ENCODE measurements at regions not wholly inside any gene's neighbourhood (a gene's known extent, or its start where the extent isn't known, plus 50 kb on each side); places are given as distances from the start of the nearest gene placed in this dataset.

GRCh38 chr17:77001487-77001886 is 133.3 kb downstream of the MGAT5B start:
- no peak for TF ChIP-seq CTCF (IDR thresholded peaks at IDR 0.05; ENCODE audit: low read depth, low read length, missing control alignments)
- no peak overlapping the region for H3K4me3 ChIP-seq (replicated peaks; ENCODE audit: low read depth, low read length)
- no peak for DNase-seq (ENCODE audit: extremely low read depth, low read depth)

GRCh38 chr17:77002103-77003045 is 134.2 kb downstream of the MGAT5B start:
- no peak overlapping the region for H3K4me3 ChIP-seq (replicated peaks; ENCODE audit: low read depth, low read length)
- peak; percentile 11 for DNase-seq (ENCODE audit: extremely low read depth, low read depth)
- TF ChIP-seq CTCF (IDR thresholded peaks at IDR 0.05; ENCODE audit: low read depth, low read length, missing control alignments): no peak

- no peak for TF ChIP-seq CTCF (IDR thresholded peaks at IDR 0.05; ENCODE audit: low read depth, low read length, missing control alignments)
- no peak overlapping the region for H3K4me3 ChIP-seq (replicated peaks; ENCODE audit: low read depth, low read length)
- no peak for DNase-seq (ENCODE audit: extremely low read depth, low read depth)
Measured at GRCh38 chr17:77003699-77004098, 135.5 kb downstream of the MGAT5B start.

GRCh38 chr17:77006971-77007649 is 133.7 kb upstream of the SEC14L1 start:
- no peak for TF ChIP-seq CTCF (IDR thresholded peaks at IDR 0.05; ENCODE audit: low read depth, low read length, missing control alignments)
- no peak for DNase-seq (ENCODE audit: extremely low read depth, low read depth)
- H3K4me3 ChIP-seq (replicated peaks; ENCODE audit: low read depth, low read length): no peak overlapping the region

GRCh38 chr17:77009877-77010276 is 130.9 kb upstream of the SEC14L1 start:
- no peak for TF ChIP-seq CTCF (IDR thresholded peaks at IDR 0.05; ENCODE audit: low read depth, low read length, missing control alignments)
- no peak for DNase-seq (ENCODE audit: extremely low read depth, low read depth)
- no peak overlapping the region for H3K4me3 ChIP-seq (replicated peaks; ENCODE audit: low read depth, low read length)

- DNase-seq (ENCODE audit: extremely low read depth, low read depth): no peak
- TF ChIP-seq CTCF (IDR thresholded peaks at IDR 0.05; ENCODE audit: low read depth, low read length, missing control alignments): no peak
- H3K4me3 ChIP-seq (replicated peaks; ENCODE audit: low read depth, low read length): no peak overlapping the region
Measured at GRCh38 chr17:77010667-77011066, 130.1 kb upstream of the SEC14L1 start.

Measured in HFF-Myc (cell line).